ENCODE measurements at regions not wholly inside any gene's neighbourhood (a gene's known extent, or its start where the extent isn't known, plus 50 kb on each side); places are given as distances from the start of the nearest gene placed in this dataset.
"Not testable (repeated sequence)": the region's sequence is repeated elsewhere in the genome, so short reads cannot be mapped to it uniquely, and the experiment has no call there.

GRCh38 chr9:39463696-39464095 lies 108.2 kb downstream of the SPATA31A1 start:
- not testable (repeated sequence) for DNase-seq (ENCODE audit: low read depth in 3 of 3)

GRCh38 chr9:39464122-39464777 lies 108.8 kb downstream of the SPATA31A1 start:
- DNase-seq (ENCODE audit: low read depth in 3 of 3): peak; percentile 42 to 57 (median 52)

- not testable (repeated sequence) for DNase-seq (ENCODE audit: low read depth in 3 of 3)
Observed at GRCh38 chr9:39474499-39474898, 119.0 kb downstream of the SPATA31A1 start.

- DNase-seq (ENCODE audit: low read depth in 3 of 3): not testable (repeated sequence)
Observed at GRCh38 chr9:39483073-39483472, 127.6 kb downstream of the SPATA31A1 start.

GRCh38 chr9:39483880-39484279 lies 128.4 kb downstream of the SPATA31A1 start:
- DNase-seq (ENCODE audit: low read depth in 3 of 3): not testable (repeated sequence)

GRCh38 chr9:39484292-39484691 lies 128.8 kb downstream of the SPATA31A1 start:
- not testable (repeated sequence) for DNase-seq (ENCODE audit: low read depth in 3 of 3)

GRCh38 chr9:39487477-39487876 lies 132.0 kb downstream of the SPATA31A1 start:
- not testable (repeated sequence) for DNase-seq (ENCODE audit: low read depth in 3 of 3)

- DNase-seq (ENCODE audit: low read depth in 3 of 3): not testable (repeated sequence)
Observed at GRCh38 chr9:39496248-39496647, 140.8 kb downstream of the SPATA31A1 start.

GRCh38 chr9:39503178-39503577 lies 147.7 kb downstream of the SPATA31A1 start:
- DNase-seq (ENCODE audit: low read depth in 3 of 3): not testable (repeated sequence)

- DNase-seq (ENCODE audit: low read depth in 3 of 3): not testable (repeated sequence)
Observed at GRCh38 chr9:39527387-39528029, 172.0 kb downstream of the SPATA31A1 start.

- not testable (repeated sequence) for DNase-seq (ENCODE audit: low read depth in 3 of 3)
Observed at GRCh38 chr9:39532597-39532996, 177.1 kb downstream of the SPATA31A1 start.

- not testable (repeated sequence) for DNase-seq (ENCODE audit: low read depth in 3 of 3)
Observed at GRCh38 chr9:39533001-39533762, 177.7 kb downstream of the SPATA31A1 start.

- not testable (repeated sequence) for DNase-seq (ENCODE audit: low read depth in 3 of 3)
Observed at GRCh38 chr9:39533763-39534548, 178.5 kb downstream of the SPATA31A1 start.

- not testable (repeated sequence) for DNase-seq (ENCODE audit: low read depth in 3 of 3)
Observed at GRCh38 chr9:39534897-39535296, 179.4 kb downstream of the SPATA31A1 start.

GRCh38 chr9:39542157-39542556 lies 186.7 kb downstream of the SPATA31A1 start:
- DNase-seq (ENCODE audit: low read depth in 3 of 3): not testable (repeated sequence)

GRCh38 chr9:39545079-39545478 lies 189.6 kb downstream of the SPATA31A1 start:
- not testable (repeated sequence) for DNase-seq (ENCODE audit: low read depth in 3 of 3)

- not testable (repeated sequence) for DNase-seq (ENCODE audit: low read depth in 3 of 3)
Observed at GRCh38 chr9:39550573-39550972, 195.1 kb downstream of the SPATA31A1 start.

GRCh38 chr9:39551544-39551943 lies 196.1 kb downstream of the SPATA31A1 start:
- not testable (repeated sequence) for DNase-seq (ENCODE audit: low read depth in 3 of 3)

GRCh38 chr9:39552242-39552881 lies 196.9 kb downstream of the SPATA31A1 start:
- DNase-seq (ENCODE audit: low read depth in 3 of 3): not testable (repeated sequence)

GRCh38 chr9:39554352-39554751 lies 198.9 kb downstream of the SPATA31A1 start:
- not testable (repeated sequence) for DNase-seq (ENCODE audit: low read depth in 3 of 3)

- DNase-seq (ENCODE audit: low read depth in 3 of 3): not testable (repeated sequence)
Observed at GRCh38 chr9:39559384-39559783, 203.9 kb downstream of the SPATA31A1 start.

All from stimulated activated CD4-positive, alpha-beta T cell treated with anti-CD3 and anti-CD28 coated beads, TNF-alpha, amount 100 ng/mL, for 4 hours (primary cell).